Globus pallidus (tissue), 1 donor: ENCODE measurements at regions not wholly inside any gene's neighbourhood (a gene's known extent, or its start where the extent isn't known, plus 50 kb on each side); places are given as distances from the start of the nearest gene placed in this dataset.
A peak's percentile ranks its signal among the peaks of the same experiment; 100 is the strongest.

Source experiments
- DNase-seq: peaks from one replicate; pipeline ENCODE4 v3.0.0-alpha.2; 2015; ENCODE audit warnings: low spot score

GRCh38 chr13:89816404-89816803, 1531.1 kb upstream of the MIR17HG start:
- DNase-seq: no peak

GRCh38 chr13:89822467-89822866, 1525.0 kb upstream of the MIR17HG start:
- no peak for DNase-seq

GRCh38 chr13:89827552-89827951, 1519.9 kb upstream of the MIR17HG start:
- DNase-seq: peak; percentile 56

GRCh38 chr13:89828506-89828905, 1519.0 kb upstream of the MIR17HG start:
- DNase-seq: no peak

- no peak for DNase-seq
These were observed 1516.3 kb upstream of the MIR17HG start for GRCh38 chr13:89831157-89831556.

GRCh38 chr13:89832827-89833226, 1514.7 kb upstream of the MIR17HG start:
- DNase-seq: no peak

GRCh38 chr13:89843621-89844020, 1503.9 kb upstream of the MIR17HG start:
- DNase-seq: no peak

- no peak for DNase-seq
These were observed 1501.6 kb upstream of the MIR17HG start for GRCh38 chr13:89845874-89846273.

GRCh38 chr13:89846926-89847585, 1500.4 kb upstream of the MIR17HG start:
- no peak for DNase-seq

GRCh38 chr13:89852570-89852969, 1494.9 kb upstream of the MIR17HG start:
- no peak for DNase-seq

- no peak for DNase-seq
These were observed 1491.0 kb upstream of the MIR17HG start for GRCh38 chr13:89856512-89856911.

- DNase-seq: no peak
These were observed 1490.0 kb upstream of the MIR17HG start for GRCh38 chr13:89857502-89857901.

GRCh38 chr13:89862011-89862690, 1485.3 kb upstream of the MIR17HG start:
- no peak for DNase-seq

GRCh38 chr13:89862691-89863036, 1484.8 kb upstream of the MIR17HG start:
- DNase-seq: no peak

GRCh38 chr13:89865164-89866064, 1482.1 kb upstream of the MIR17HG start:
- no peak for DNase-seq

- DNase-seq: no peak
These were observed 1478.2 kb upstream of the MIR17HG start for GRCh38 chr13:89869312-89869711.

GRCh38 chr13:89878904-89879303, 1468.6 kb upstream of the MIR17HG start:
- DNase-seq: no peak

GRCh38 chr13:89880201-89880600, 1467.3 kb upstream of the MIR17HG start:
- DNase-seq: no peak

GRCh38 chr13:89883893-89884448, 1463.5 kb upstream of the MIR17HG start:
- no peak for DNase-seq

- no peak for DNase-seq
These were observed 1456.7 kb upstream of the MIR17HG start for GRCh38 chr13:89890806-89891205.

GRCh38 chr13:89891416-89891815, 1456.1 kb upstream of the MIR17HG start:
- no peak for DNase-seq

- DNase-seq: no peak
These were observed 1449.8 kb upstream of the MIR17HG start for GRCh38 chr13:89897681-89898080.
